Liver (tissue), 8 donors: ENCODE measurements at regions not wholly inside any gene's neighbourhood (a gene's known extent, or its start where the extent isn't known, plus 50 kb on each side); places are given as distances from the start of the nearest gene placed in this dataset.

Experiments used
- DNase-seq: peaks from one replicate; pipeline ENCODE4 v3.0.0-alpha.2; 2017; ENCODE audit warnings: low spot score
- H3K27ac ChIP-seq, 2 donors: one replicate each; pipeline ENCODE4 v1.7.0; 2013; ENCODE audit warnings: inconsistent platforms in 2 of 2, low read length in 2 of 2, control low read depth in 1 of 2, low read depth in 1 of 2, mild to moderate bottlenecking in 1 of 2
- H3K27me3 ChIP-seq, 4 donors: one replicate each; pipeline versions ENCODE4 v1.6.1 to v1.7.0; 2013; ENCODE audit warnings: low read length in 3 of 4, inconsistent platforms in 1 of 4, mild to moderate bottlenecking in 1 of 4, moderate library complexity in 1 of 4; ENCODE audit not compliant: control insufficient read depth in 4 of 4, insufficient read depth in 4 of 4
- H3K36me3 ChIP-seq, 4 donors: one replicate each; pipeline versions ENCODE4 v1.6.1 to v1.7.0; 2013; ENCODE audit warnings: low read length in 3 of 4, mild to moderate bottlenecking in 3 of 4, low read depth in 1 of 4, moderate library complexity in 1 of 4; ENCODE audit not compliant: control insufficient read depth in 4 of 4, insufficient read depth in 3 of 4
- H3K4me1 ChIP-seq, 4 donors: one replicate each; pipeline versions ENCODE4 v1.6.1 to v1.7.0; 2013; ENCODE audit warnings: low read length in 3 of 4, mild to moderate bottlenecking in 3 of 4, moderate library complexity in 1 of 4; ENCODE audit not compliant: control insufficient read depth in 4 of 4, insufficient read depth in 4 of 4
- H3K4me3 ChIP-seq, 3 donors: one replicate each; pipeline versions ENCODE4 v1.6.1 to v1.7.0; 2013; ENCODE audit warnings: low read length in 3 of 3, control low read depth in 1 of 3, low read depth in 1 of 3, mild to moderate bottlenecking in 1 of 3
- H3K9ac ChIP-seq, 2 donors: one replicate each; pipeline ENCODE4 v1.7.0; 2013; ENCODE audit warnings: low read length in 2 of 2, mild to moderate bottlenecking in 2 of 2, moderate library complexity in 2 of 2, control low read depth in 1 of 2, low read depth in 1 of 2
- H3K9me3 ChIP-seq, 4 donors: one replicate each; pipeline versions ENCODE4 v1.6.1 to v1.7.0; 2013; ENCODE audit warnings: low read length in 3 of 4; ENCODE audit not compliant: control insufficient read depth in 4 of 4
- ATF3 ChIP-seq: IDR thresholded peaks from 2 replicates; pipeline ENCODE4 v1.6.1; 2016; ENCODE audit warnings: antibody characterized with exemption
- CTCF ChIP-seq: fragments of 150-350 bp; IDR thresholded peaks from 2 replicates; pipeline ENCODE4 v1.5.1; 2017; ENCODE audit warnings: improper control_type of control experiment, low read depth, low read length; ENCODE audit not compliant: missing input control
- EGR1 ChIP-seq, 2 donors: IDR thresholded peaks; 2 replicates each; pipeline ENCODE4 v1.6.1; 2016 to 2018; ENCODE audit warnings: antibody characterized with exemption in 2 of 2, low read depth in 2 of 2
- FOXA1 ChIP-seq: IDR thresholded peaks from 2 replicates; pipeline ENCODE4 v1.6.1; 2016; ENCODE audit warnings: antibody characterized with exemption
- FOXA2 ChIP-seq: IDR thresholded peaks from 2 replicates; pipeline ENCODE4 v1.6.1; 2016; ENCODE audit warnings: antibody characterized with exemption
- GABPA ChIP-seq, 2 donors: IDR thresholded peaks in 1 of 2; conservative IDR thresholded peaks in 1 of 2; 2 replicates each; pipeline ENCODE4 v1.6.1; 2016; ENCODE audit warnings: antibody characterized with exemption in 2 of 2, mild to moderate bottlenecking in 1 of 2, moderate library complexity in 1 of 2
- HNF4A ChIP-seq, 2 donors: conservative IDR thresholded peaks; 2 replicates each; pipeline ENCODE4 v1.6.1; 2016; ENCODE audit warnings: antibody characterized with exemption in 2 of 2, mild to moderate bottlenecking in 2 of 2
- HNF4G ChIP-seq: IDR thresholded peaks from 2 replicates; pipeline ENCODE4 v1.6.1; 2016; ENCODE audit warnings: antibody characterized with exemption
- JUND ChIP-seq, 2 donors: IDR thresholded peaks; 2 replicates each; pipeline ENCODE4 v1.6.1; 2016; ENCODE audit warnings: antibody characterized with exemption in 2 of 2
- NR2F2 ChIP-seq: IDR thresholded peaks from 2 replicates; pipeline ENCODE4 v1.6.1; 2016; ENCODE audit warnings: antibody characterized with exemption
- RAD21 ChIP-seq, 2 donors: IDR thresholded peaks; 2 replicates each; pipeline ENCODE4 v1.6.1; 2016; ENCODE audit warnings: antibody characterized with exemption in 2 of 2, mild to moderate bottlenecking in 2 of 2
- SP1 ChIP-seq: IDR thresholded peaks from 2 replicates; pipeline ENCODE4 v1.6.1; 2018; ENCODE audit warnings: antibody characterized with exemption, mild to moderate bottlenecking
- YY1 ChIP-seq: IDR thresholded peaks from 2 replicates; pipeline ENCODE4 v1.6.1; 2016; ENCODE audit warnings: antibody characterized with exemption, mild to moderate bottlenecking
- WGBS: extraction: QIAGEN DNeasy Blood & Tissue Kit; methylation state at CpG from one replicate; pipeline ENCODE4 v1.1.7; 2013; 5-methylcytosine and 5-hydroxymethylcytosine counted together
- TF ChIP-seq, protein P1 (sequence below): IDR thresholded peaks from 2 replicates; pipeline ENCODE4 v1.6.1; 2016; ENCODE audit warnings: antibody characterized with exemption
- TF ChIP-seq, protein P2 (sequence below): IDR thresholded peaks from 2 replicates; pipeline ENCODE4 v1.6.1; 2016; ENCODE audit warnings: antibody characterized with exemption
- donor health status: healthy.
- donor health status: healthy.
- donor health status: healthy.
- donor health status: healthy.
- donor health status: healthy.

DNA sequence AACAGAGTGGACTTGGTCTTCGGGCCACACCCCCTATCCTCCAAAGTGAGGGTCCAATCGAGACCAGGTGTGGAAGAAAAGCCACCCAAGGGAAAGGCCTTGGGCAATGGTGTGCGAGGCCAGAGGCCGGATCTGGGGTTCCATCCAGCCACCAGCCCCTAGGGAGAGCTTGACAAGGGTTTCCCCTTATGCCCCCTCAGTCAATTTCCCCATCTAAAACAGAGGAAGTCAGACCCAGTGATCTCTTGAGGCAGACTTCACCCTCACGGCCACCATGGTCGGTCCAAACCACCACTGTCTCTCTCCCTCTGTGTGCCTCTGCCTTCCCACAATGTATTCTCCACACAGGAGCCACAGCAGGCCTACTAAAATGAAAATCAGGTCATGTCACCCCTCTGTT, 82.9 kb downstream of the C5orf15 start (continued):
- TF ChIP-seq CTCF = no peak

DNA sequence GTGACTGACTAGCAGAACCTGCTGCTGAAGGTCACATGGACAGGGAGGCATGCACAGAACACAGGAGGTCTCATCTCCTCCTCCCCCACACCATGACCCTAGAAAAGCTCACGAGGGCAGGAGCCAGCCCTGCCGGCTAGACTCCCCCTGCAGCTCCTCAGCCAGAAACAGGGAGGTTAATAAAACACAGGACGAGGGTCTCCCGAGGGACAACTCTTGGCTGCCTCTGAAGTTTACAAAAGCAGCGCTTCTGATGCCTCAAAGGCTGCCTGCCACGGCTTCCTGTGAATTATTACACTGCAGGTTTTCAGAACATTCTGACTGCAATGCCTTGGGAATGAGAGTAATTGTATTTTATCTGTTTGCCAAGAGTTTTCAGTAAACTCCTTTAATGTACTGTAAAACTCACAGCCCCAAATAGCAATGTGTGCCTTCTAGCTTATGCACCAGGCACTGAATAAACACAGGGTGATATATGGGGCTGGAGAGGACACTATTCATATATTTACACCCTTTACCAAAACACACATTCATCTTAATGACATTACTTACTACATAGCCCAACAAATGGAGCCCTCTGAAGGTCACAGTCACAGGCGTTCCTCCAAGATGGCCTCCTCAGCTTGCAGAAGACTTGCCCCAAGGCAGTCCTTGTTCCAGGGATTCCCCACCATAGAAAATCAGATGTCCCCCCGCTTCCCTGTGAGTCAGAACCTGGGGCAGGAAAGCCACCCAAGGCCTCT, 83.7 kb downstream of the C5orf15 start:
- Histone ChIP-seq H3K9me3 (no peaks in the 10 kb centered on the region), H3K27me3 (no peaks in the 10 kb centered on the region), H3K4me3 (no peak overlapping the region), H3K9ac (no peak overlapping the region), H3K4me1 (no peaks in the 10 kb centered on the region), H3K36me3 (no peaks in the 10 kb centered on the region), H3K27ac (no peak overlapping the region)
- TF ChIP-seq, protein P1, sequence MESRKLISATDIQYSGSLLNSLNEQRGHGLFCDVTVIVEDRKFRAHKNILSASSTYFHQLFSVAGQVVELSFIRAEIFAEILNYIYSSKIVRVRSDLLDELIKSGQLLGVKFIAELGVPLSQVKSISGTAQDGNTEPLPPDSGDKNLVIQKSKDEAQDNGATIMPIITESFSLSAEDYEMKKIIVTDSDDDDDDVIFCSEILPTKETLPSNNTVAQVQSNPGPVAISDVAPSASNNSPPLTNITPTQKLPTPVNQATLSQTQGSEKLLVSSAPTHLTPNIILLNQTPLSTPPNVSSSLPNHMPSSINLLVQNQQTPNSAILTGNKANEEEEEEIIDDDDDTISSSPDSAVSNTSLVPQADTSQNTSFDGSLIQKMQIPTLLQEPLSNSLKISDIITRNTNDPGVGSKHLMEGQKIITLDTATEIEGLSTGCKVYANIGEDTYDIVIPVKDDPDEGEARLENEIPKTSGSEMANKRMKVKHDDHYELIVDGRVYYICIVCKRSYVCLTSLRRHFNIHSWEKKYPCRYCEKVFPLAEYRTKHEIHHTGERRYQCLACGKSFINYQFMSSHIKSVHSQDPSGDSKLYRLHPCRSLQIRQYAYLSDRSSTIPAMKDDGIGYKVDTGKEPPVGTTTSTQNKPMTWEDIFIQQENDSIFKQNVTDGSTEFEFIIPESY = no peak
- TF ChIP-seq FOXA2 = no peak
- TF ChIP-seq FOXA1 = no peak
- no peak for TF ChIP-seq GABPA (IDR thresholded peaks at IDR 0.05 in 1 of 2, conservative IDR thresholded peaks at IDR 0.05 in 1 of 2)
- no peak for TF ChIP-seq YY1
- TF ChIP-seq ATF3 = no peak
- TF ChIP-seq JUND (IDR thresholded peaks at IDR 0.05) = no peak
- TF ChIP-seq SP1 = no peak
- TF ChIP-seq EGR1 (IDR thresholded peaks at IDR 0.05; ENCODE audit: low read depth in 2 of 2) = no peak
- TF ChIP-seq, protein P2, sequence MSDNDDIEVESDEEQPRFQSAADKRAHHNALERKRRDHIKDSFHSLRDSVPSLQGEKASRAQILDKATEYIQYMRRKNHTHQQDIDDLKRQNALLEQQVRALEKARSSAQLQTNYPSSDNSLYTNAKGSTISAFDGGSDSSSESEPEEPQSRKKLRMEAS = no peak
- no peak for TF ChIP-seq NR2F2
- no peak for TF ChIP-seq HNF4G
- no peak for TF ChIP-seq CTCF
- TF ChIP-seq HNF4A (conservative IDR thresholded peaks at IDR 0.05) = no peak
- no peak for DNase-seq
- 72% methylated on average over 8 of the region's 8 CpGs for WGBS

DNA sequence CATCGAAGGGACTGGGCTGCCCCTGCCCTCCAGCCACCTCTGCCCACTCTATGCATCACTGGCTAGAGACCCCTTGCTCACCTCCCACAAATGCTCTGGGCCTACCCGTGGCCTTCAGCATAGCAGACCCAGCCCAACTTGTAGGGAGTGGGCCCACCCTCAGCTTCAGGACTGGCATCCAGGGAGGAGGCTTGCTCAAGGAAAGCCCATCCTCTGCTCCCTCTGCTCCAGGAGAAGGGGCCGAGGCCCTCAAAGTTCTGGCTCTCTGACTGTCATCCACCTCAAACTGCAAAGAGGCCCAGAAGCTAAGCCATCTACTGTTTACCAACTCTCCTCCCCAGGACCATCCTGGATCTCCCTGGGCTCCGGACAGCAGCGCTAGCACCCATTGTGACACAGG, 84.5 kb downstream of the C5orf15 start:
- TF ChIP-seq ATF3 (no peak), RAD21 (IDR thresholded peaks at IDR 0.05) (no peak)

More for the DNA sequence above, 84.5 kb downstream of the C5orf15 start:
- Histone ChIP-seq H3K27me3 (no peaks in the 10 kb centered on the region), H3K4me3 (no peak overlapping the region), H3K9me3 (no peaks in the 10 kb centered on the region), H3K36me3 (no peaks in the 10 kb centered on the region), H3K27ac (no peak overlapping the region), H3K9ac (no peak overlapping the region), H3K4me1 (no peaks in the 10 kb centered on the region)
- WGBS = 93% methylated on average over 5 of the region's 5 CpGs
- DNase-seq = no peak
